SK-N-SH (cell line): ENCODE measurements at regions not wholly inside any gene's neighbourhood (a gene's known extent, or its start where the extent isn't known, plus 50 kb on each side); places are given as distances from the start of the nearest gene placed in this dataset.
A peak's percentile ranks its signal among the peaks of the same experiment; 100 is the strongest.

Source experiments
- CTCF ChIA-PET: fragments of 300-600, 350-600 bp; formaldehyde crosslinking; extraction: SDS; loops from one replicate; lab custom pipeline; 2021; lab: Yijun Ruan, JAX
- POLR2A ChIA-PET: fragments of 350-600 bp; sonication (Branson Sonifier 250); formaldehyde crosslinking; extraction: SDS; loops from one replicate; lab custom pipeline; 2020; ENCODE audit warnings: antibody characterized with exemption, inconsistent platforms; lab: Yijun Ruan, JAX
- DNase-seq: peaks from one replicate; pipeline ENCODE4 v3.0.0; 2012
- H2AFZ ChIP-seq: fragments of 200-600 bp; sonication (generic); 2 replicates; pipeline ENCODE4 v1.8.1; 2016; ENCODE audit warnings: antibody characterized with exemption, mild to moderate bottlenecking, low read depth
- H3F3A ChIP-seq: fragments of 200-600 bp; sonication (generic); replicated peaks from 2 replicates; pipeline ENCODE3; 2016; ENCODE audit warnings: antibody characterized with exemption, mild to moderate bottlenecking; ENCODE audit not compliant: insufficient read depth
- H3K27ac ChIP-seq, 2 experiments: fragments of 200-500 bp in 1 of 2; fragments of 200-600 bp in 1 of 2; sonication (Bioruptor generic) in 1 of 2; sonication (generic), shearing (Covaris generic) in 1 of 2; 2 replicates each; pipeline versions ENCODE4 v1.5.1 to v1.6.1; 2014 to 2016; ENCODE audit warnings: low read depth in 2 of 2, inconsistent platforms in 1 of 2, low read length in 1 of 2, mild to moderate bottlenecking in 1 of 2, mixed read lengths in 1 of 2
- H3K27me3 ChIP-seq: fragments of 200-600 bp; sonication (generic), shearing (Covaris generic); 2 replicates; pipeline ENCODE4 v1.6.1; 2016; ENCODE audit warnings: mixed run types; ENCODE audit not compliant: insufficient read depth
- H3K36me3 ChIP-seq, 2 experiments: fragments of 200-500 bp in 1 of 2; fragments of 200-600 bp in 1 of 2; sonication (Bioruptor generic) in 1 of 2; sonication (generic) in 1 of 2; replicated peaks in 1 of 2; 2 replicates each; pipeline versions ENCODE3 to v1.5.1; 2014 to 2016; ENCODE audit warnings: low read length in 1 of 2, mild to moderate bottlenecking in 1 of 2; ENCODE audit not compliant: insufficient read depth in 2 of 2, control insufficient read depth in 1 of 2
- H3K4me1 ChIP-seq, 2 experiments: fragments of 200-500 bp in 1 of 2; fragments of 200-600 bp in 1 of 2; sonication (Bioruptor generic) in 1 of 2; sonication (generic), shearing (Covaris generic) in 1 of 2; 2 replicates each; pipeline versions ENCODE4 v1.5.1 to v1.6.1; 2014 to 2016; ENCODE audit warnings: low read depth in 1 of 2, low read length in 1 of 2, mixed run types in 1 of 2; ENCODE audit not compliant: insufficient read depth in 2 of 2, control insufficient read depth in 1 of 2
- H3K4me2 ChIP-seq: fragments of 200-600 bp; sonication (generic), shearing (Covaris generic); 2 replicates; pipeline ENCODE4 v1.6.1; 2017; ENCODE audit warnings: mixed run types
- H3K4me3 ChIP-seq, 2 experiments: fragments of 200-500 bp in 1 of 2; fragments of 200-600 bp in 1 of 2; sonication (Bioruptor generic) in 1 of 2; sonication (generic), shearing (Covaris generic) in 1 of 2; 2 replicates each; pipeline versions ENCODE4 v1.5.1 to v1.8.1; 2014 to 2016; ENCODE audit warnings: low read depth in 2 of 2, inconsistent platforms in 1 of 2, low read length in 1 of 2, mild to moderate bottlenecking in 1 of 2, mixed read lengths in 1 of 2, moderate library complexity in 1 of 2
- H3K79me2 ChIP-seq: fragments of 200-600 bp; sonication (generic); 2 replicates; pipeline ENCODE4 v1.8.1; 2017; ENCODE audit warnings: mild to moderate bottlenecking; ENCODE audit not compliant: insufficient read depth
- H3K9ac ChIP-seq: fragments of 200-600 bp; sonication (generic); 2 replicates; pipeline ENCODE4 v1.6.1; 2017; ENCODE audit warnings: mixed run types
- H3K9me2 ChIP-seq: fragments of 200-600 bp; sonication (generic); 2 replicates; pipeline ENCODE4 v1.6.1; 2017; ENCODE audit warnings: mixed run types
- H3K9me3 ChIP-seq: fragments of 200-600 bp; sonication (generic); 2 replicates; pipeline ENCODE4 v1.6.1; 2017; ENCODE audit warnings: mixed run types, mild to moderate bottlenecking, moderate library complexity
- H4K20me1 ChIP-seq: fragments of 200-600 bp; sonication (generic); 2 replicates; pipeline ENCODE4 v1.6.1; 2017; ENCODE audit warnings: mild to moderate bottlenecking, mixed run types; ENCODE audit not compliant: insufficient read depth
- CHD2 ChIP-seq: fragments of 150-350 bp; IDR thresholded peaks from 2 replicates; pipeline ENCODE4 v1.6.1; 2018; ENCODE audit warnings: low read length; ENCODE audit not compliant: partially characterized antibody
- EZH2phosphoT487 ChIP-seq: fragments of 200-600 bp; sonication (generic); IDR thresholded peaks from 2 replicates; pipeline ENCODE4 v1.6.1; 2017; ENCODE audit warnings: low read depth, mixed run types, mild to moderate bottlenecking, antibody characterized with exemption, moderate library complexity, borderline replicate concordance
- FOXJ3 ChIP-seq: sonication (generic); formaldehyde crosslinking; IDR thresholded peaks from 2 replicates; pipeline ENCODE4 v1.5.1; 2020; ENCODE audit warnings: mild to moderate bottlenecking, missing genetic modification reagents
- GABPA ChIP-seq: IDR thresholded peaks from 2 replicates; pipeline ENCODE4 v1.4.0; 2012; ENCODE audit warnings: low read depth, mild to moderate bottlenecking
- JUND ChIP-seq: IDR thresholded peaks from 2 replicates; pipeline ENCODE4 v1.4.0; 2012
- MEF2A ChIP-seq: IDR thresholded peaks from 2 replicates; pipeline ENCODE4 v1.4.0; 2012; ENCODE audit warnings: low read depth, borderline replicate concordance
- NFIC ChIP-seq: IDR thresholded peaks from 2 replicates; pipeline ENCODE4 v1.4.0; 2012; ENCODE audit warnings: borderline replicate concordance
- NRF1 ChIP-seq: IDR thresholded peaks from 2 replicates; pipeline ENCODE4 v1.6.1; 2012; ENCODE audit warnings: low read depth, mild to moderate bottlenecking, low read length
- POLR2AphosphoS5 ChIP-seq: IDR thresholded peaks from 2 replicates; pipeline ENCODE4 v1.6.1; 2012; ENCODE audit warnings: low read depth, low read length
- RAD21 ChIP-seq: IDR thresholded peaks from 2 replicates; pipeline ENCODE4 v1.6.1; 2012; ENCODE audit warnings: mild to moderate bottlenecking, low read length
- RXRA ChIP-seq: IDR thresholded peaks from 2 replicates; pipeline ENCODE4 v1.4.0; 2012; ENCODE audit warnings: low read depth, mild to moderate bottlenecking, borderline replicate concordance
- TAF1 ChIP-seq: IDR thresholded peaks from 2 replicates; pipeline ENCODE4 v1.6.1; 2012; ENCODE audit warnings: low read depth, mild to moderate bottlenecking, low read length, moderate library complexity, borderline replicate concordance
- TEAD4 ChIP-seq: IDR thresholded peaks from 2 replicates; pipeline ENCODE4 v1.4.0; 2012; ENCODE audit warnings: mild to moderate bottlenecking, borderline replicate concordance; ENCODE audit not compliant: insufficient read depth
- YY1 ChIP-seq: IDR thresholded peaks from 2 replicates; pipeline ENCODE4 v1.4.0; 2012; ENCODE audit warnings: low read depth, mild to moderate bottlenecking
- WGBS: methylation state at CpG from one replicate; pipeline ENCODE4 v1.1.6; 2017; ENCODE audit warnings: low lambda C conversion rate; 5-methylcytosine and 5-hydroxymethylcytosine counted together
- TF ChIP-seq, protein P1 (sequence below): fragments of 150-350 bp; IDR thresholded peaks from 2 replicates; pipeline ENCODE4 v1.6.1; 2016; ENCODE audit warnings: mild to moderate bottlenecking, low read depth, low read length
- TF ChIP-seq, protein P2 (sequence below): fragments of 150-350 bp; IDR thresholded peaks from 2 replicates; pipeline ENCODE4 v1.6.1; 2017; ENCODE audit warnings: antibody characterized with exemption, low read length, low read depth, borderline replicate concordance
- TF ChIP-seq, protein P3 (sequence below): IDR thresholded peaks from 2 replicates; pipeline ENCODE4 v1.4.0; 2012; ENCODE audit warnings: low read depth, borderline replicate concordance

DNA sequence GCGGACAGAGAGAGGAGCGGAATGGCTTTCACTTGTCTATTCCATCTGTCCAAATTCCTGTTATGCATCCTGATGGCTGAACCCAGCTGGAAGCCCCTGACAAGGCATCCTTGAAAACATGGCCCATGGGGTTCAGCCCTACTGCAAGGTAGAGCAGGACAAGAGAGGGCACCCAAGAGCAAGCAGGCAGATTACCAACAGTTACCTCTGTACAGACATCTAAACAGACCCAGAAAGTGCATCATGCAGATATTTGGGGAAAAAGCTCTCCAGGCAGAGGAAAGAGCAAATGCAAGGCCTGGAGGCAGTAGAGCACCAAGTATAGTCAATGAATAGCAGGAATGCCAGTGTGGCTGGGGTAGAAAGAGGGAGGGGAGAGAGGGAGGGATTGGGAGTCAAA, 407.5 kb downstream of the PCNX1 start:
- no peak for DNase-seq
- no peak overlapping the region for H2AFZ ChIP-seq
- H3K36me3 ChIP-seq, result no peaks in the 10 kb centered on the region
- H3K9ac ChIP-seq, result no peak overlapping the region
- no peaks in the 10 kb centered on the region for H3K9me3 ChIP-seq
- no peak overlapping the region for H3K27ac ChIP-seq
- H3K27me3 ChIP-seq, result no peaks in the 10 kb centered on the region
- POLR2A ChIA-PET, result no interaction called here
- no peak overlapping the region for H3K4me2 ChIP-seq
- 93% methylated on average over 2 of the region's 2 CpGs for WGBS
- peaks cover 4% of the 10 kb centered on the region for H3F3A ChIP-seq
- no peaks in the 10 kb centered on the region for H4K20me1 ChIP-seq
- no peak for TF ChIP-seq RXRA
- TF ChIP-seq, protein P1, sequence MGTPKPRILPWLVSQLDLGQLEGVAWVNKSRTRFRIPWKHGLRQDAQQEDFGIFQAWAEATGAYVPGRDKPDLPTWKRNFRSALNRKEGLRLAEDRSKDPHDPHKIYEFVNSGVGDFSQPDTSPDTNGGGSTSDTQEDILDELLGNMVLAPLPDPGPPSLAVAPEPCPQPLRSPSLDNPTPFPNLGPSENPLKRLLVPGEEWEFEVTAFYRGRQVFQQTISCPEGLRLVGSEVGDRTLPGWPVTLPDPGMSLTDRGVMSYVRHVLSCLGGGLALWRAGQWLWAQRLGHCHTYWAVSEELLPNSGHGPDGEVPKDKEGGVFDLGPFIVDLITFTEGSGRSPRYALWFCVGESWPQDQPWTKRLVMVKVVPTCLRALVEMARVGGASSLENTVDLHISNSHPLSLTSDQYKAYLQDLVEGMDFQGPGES, result no peak
- TF ChIP-seq POLR2AphosphoS5, result no peak
- H3K4me1 ChIP-seq, result peaks cover 0 to 7% of the 10 kb centered on the region in 2 experiments; a peak in 2 of 4 replicates
- H3K79me2 ChIP-seq, result no peaks in the 10 kb centered on the region
- CTCF ChIA-PET, result interaction anchor here (1.6 kb wide), 1 partner anchor 210 kb away, joined by 3 read pairs; no protein-coding TSS in a partner anchor
- H3K4me3 ChIP-seq, result no peak overlapping the region
- H3K9me2 ChIP-seq, result no peaks in the 10 kb centered on the region

DNA sequence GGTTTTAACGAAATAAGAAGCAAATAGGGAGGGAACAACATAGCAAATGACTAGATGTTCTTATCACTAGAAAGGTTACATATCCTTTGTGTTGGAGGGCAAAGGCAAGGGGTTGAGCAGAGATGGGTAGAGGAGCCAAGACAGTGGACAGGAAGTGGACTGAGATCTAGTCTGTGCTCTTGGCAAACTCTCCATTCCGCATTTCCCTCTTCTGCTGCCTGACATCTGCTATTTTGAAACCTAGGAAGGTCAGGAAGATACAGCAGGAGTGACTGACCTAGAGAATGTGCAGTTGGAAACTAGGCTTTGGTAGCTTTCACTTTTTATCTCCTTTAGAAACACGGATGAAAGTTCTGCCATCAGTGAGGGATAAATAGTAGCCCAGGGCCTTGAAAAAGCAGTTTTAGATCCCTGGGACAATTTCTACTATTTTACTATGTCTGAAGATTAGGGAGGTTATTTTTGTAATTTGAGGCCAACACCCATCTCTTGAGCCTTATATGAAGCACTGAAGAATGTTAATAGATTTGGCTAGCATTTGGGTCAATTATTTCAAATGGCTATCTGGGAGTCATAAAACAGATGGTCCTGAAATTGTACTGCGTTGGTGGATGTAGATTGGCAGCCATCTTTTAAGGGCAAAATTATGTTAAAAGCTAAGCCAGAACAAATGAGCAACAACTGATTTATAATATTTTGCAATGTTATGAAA, 410.3 kb downstream of the PCNX1 start:
- Histone ChIP-seq H3F3A (peaks cover 13% of the 10 kb centered on the region), H3K9me3 (no peaks in the 10 kb centered on the region), H3K27me3 (no peaks in the 10 kb centered on the region), H3K36me3 (no peaks in the 10 kb centered on the region), H3K4me2 (no peak overlapping the region), H3K9me2 (no peaks in the 10 kb centered on the region), H3K4me1 (peaks cover 0 to 8% of the 10 kb centered on the region in 2 experiments; a peak in 3 of 4 replicates), H3K27ac (no peak overlapping the region; a peak in 1 of 4 replicates), H3K4me3 (no peak overlapping the region), H4K20me1 (no peaks in the 10 kb centered on the region), H3K79me2 (peaks cover 16% of the 10 kb centered on the region), H3K9ac (no peak overlapping the region), H2AFZ (0 out of 2 replicates have a peak overlapping the region, but pooled peaks have one; percentile 5)
- CTCF ChIA-PET, result interaction anchor here (1.1 kb wide), 1 partner anchor 151 kb away, joined by 3 read pairs; no protein-coding TSS in a partner anchor
- TF ChIP-seq FOXJ3 (no peak), TAF1 (no peak), POLR2AphosphoS5 (no peak), MEF2A (no peak), CHD2 (no peak)
- POLR2A ChIA-PET, result no interaction called here
- no peak for DNase-seq
- 73% methylated on average over 4 of the region's 4 CpGs for WGBS

DNA sequence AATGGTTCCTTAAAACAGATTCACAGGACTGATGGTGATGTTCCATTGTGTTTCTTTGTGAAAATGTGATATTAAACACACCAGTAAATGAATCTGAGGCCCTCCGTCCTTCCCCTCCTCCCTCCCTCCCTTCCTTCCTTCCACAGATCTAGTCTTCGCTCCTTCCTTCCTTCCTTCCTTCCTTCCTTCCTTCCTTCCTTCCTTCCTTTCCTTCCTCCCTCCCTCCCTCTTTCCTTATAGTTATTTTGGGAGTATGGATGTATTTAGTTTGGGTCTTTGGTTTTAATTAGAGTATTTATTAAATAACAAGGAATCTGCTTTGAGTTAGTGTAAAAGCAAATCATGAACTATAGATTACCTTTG, 410.8 kb downstream of the PCNX1 start:
- POLR2A ChIA-PET, result no interaction called here
- Histone ChIP-seq H3K9me2 (no peaks in the 10 kb centered on the region), H3K36me3 (no peaks in the 10 kb centered on the region), H3K4me2 (no peak overlapping the region), H3F3A (peaks cover 14% of the 10 kb centered on the region), H3K9me3 (no peaks in the 10 kb centered on the region), H2AFZ (no peak overlapping the region), H3K27me3 (no peaks in the 10 kb centered on the region), H4K20me1 (no peaks in the 10 kb centered on the region), H3K27ac (no peak overlapping the region; a peak in 1 of 4 replicates), H3K9ac (no peak overlapping the region), H3K4me1 (peaks cover 2 to 8% of the 10 kb centered on the region in 2 experiments; a peak in 3 of 4 replicates), H3K4me3 (no peak overlapping the region), H3K79me2 (peaks cover 22% of the 10 kb centered on the region)
- CTCF ChIA-PET, result interaction anchor here (0.7 to 1.1 kb wide), 3 partner anchors 8 to 166 kb away, joined by 3 read pairs; no protein-coding TSS in a partner anchor
- DNase-seq, result no peak
- 93% methylated on average over 2 of the region's 2 CpGs for WGBS
- TF ChIP-seq YY1 (no peak), RAD21 (no peak), POLR2AphosphoS5 (no peak), NRF1 (no peak), MEF2A (no peak), JUND (no peak), TAF1 (no peak), TEAD4 (no peak), NFIC (no peak), EZH2phosphoT487 (no peak), GABPA (no peak)
- TF ChIP-seq, protein P2, sequence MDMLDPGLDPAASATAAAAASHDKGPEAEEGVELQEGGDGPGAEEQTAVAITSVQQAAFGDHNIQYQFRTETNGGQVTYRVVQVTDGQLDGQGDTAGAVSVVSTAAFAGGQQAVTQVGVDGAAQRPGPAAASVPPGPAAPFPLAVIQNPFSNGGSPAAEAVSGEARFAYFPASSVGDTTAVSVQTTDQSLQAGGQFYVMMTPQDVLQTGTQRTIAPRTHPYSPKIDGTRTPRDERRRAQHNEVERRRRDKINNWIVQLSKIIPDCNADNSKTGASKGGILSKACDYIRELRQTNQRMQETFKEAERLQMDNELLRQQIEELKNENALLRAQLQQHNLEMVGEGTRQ, result no peak
- TF ChIP-seq, protein P3, sequence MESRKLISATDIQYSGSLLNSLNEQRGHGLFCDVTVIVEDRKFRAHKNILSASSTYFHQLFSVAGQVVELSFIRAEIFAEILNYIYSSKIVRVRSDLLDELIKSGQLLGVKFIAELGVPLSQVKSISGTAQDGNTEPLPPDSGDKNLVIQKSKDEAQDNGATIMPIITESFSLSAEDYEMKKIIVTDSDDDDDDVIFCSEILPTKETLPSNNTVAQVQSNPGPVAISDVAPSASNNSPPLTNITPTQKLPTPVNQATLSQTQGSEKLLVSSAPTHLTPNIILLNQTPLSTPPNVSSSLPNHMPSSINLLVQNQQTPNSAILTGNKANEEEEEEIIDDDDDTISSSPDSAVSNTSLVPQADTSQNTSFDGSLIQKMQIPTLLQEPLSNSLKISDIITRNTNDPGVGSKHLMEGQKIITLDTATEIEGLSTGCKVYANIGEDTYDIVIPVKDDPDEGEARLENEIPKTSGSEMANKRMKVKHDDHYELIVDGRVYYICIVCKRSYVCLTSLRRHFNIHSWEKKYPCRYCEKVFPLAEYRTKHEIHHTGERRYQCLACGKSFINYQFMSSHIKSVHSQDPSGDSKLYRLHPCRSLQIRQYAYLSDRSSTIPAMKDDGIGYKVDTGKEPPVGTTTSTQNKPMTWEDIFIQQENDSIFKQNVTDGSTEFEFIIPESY, result no peak
